NCI-H1694 (cell line): ENCODE measurements at regions not wholly inside any gene's neighbourhood (a gene's known extent, or its start where the extent isn't known, plus 50 kb on each side); places are given as distances from the start of the nearest gene placed in this dataset.

Experiments
- DNase-seq: peaks from one replicate; lab custom pipeline; 2025; lab: John Stamatoyannopoulos, UW

GRCh38 chr18:45527891-45528290 lies 87.4 kb upstream of the SLC14A2 start:
- no peak for DNase-seq

GRCh38 chr18:45528712-45529336 lies 86.5 kb upstream of the SLC14A2 start:
- DNase-seq, result no peak

GRCh38 chr18:45538444-45538843 lies 76.8 kb upstream of the SLC14A2 start:
- DNase-seq, result no peak

- DNase-seq, result no peak
Observed at GRCh38 chr18:45539491-45539891, 75.8 kb upstream of the SLC14A2 start.

GRCh38 chr18:45540125-45540524 lies 75.2 kb upstream of the SLC14A2 start:
- DNase-seq, result no peak

- DNase-seq, result no peak
Observed at GRCh38 chr18:45541421-45541820, 73.9 kb upstream of the SLC14A2 start.

- DNase-seq, result no peak
Observed at GRCh38 chr18:45542043-45542442, 73.2 kb upstream of the SLC14A2 start.

- DNase-seq, result no peak
Observed at GRCh38 chr18:45547910-45548309, 67.4 kb upstream of the SLC14A2 start.

GRCh38 chr18:45548614-45549013 lies 66.7 kb upstream of the SLC14A2 start:
- DNase-seq, result no peak

- no peak for DNase-seq
Observed at GRCh38 chr18:45549290-45549689, 66.0 kb upstream of the SLC14A2 start.

- DNase-seq, result no peak
Observed at GRCh38 chr18:45551142-45551815, 64.0 kb upstream of the SLC14A2 start.

GRCh38 chr18:45553723-45554388 lies 61.4 kb upstream of the SLC14A2 start:
- no peak for DNase-seq

GRCh38 chr18:45554389-45554737 lies 60.9 kb upstream of the SLC14A2 start:
- DNase-seq, result no peak

- DNase-seq, result no peak
Observed at GRCh38 chr18:45556222-45556621, 59.1 kb upstream of the SLC14A2 start.

GRCh38 chr18:45557287-45557686 lies 58.0 kb upstream of the SLC14A2 start:
- no peak for DNase-seq

GRCh38 chr18:45557779-45558178 lies 57.5 kb upstream of the SLC14A2 start:
- no peak for DNase-seq

GRCh38 chr18:45559258-45559657 lies 56.0 kb upstream of the SLC14A2 start:
- no peak for DNase-seq

- DNase-seq, result no peak
Observed at GRCh38 chr18:45560870-45561269, 54.4 kb upstream of the SLC14A2 start.

GRCh38 chr18:45562567-45563479 lies 52.5 kb upstream of the SLC14A2 start:
- DNase-seq, result no peak

GRCh38 chr18:45565280-45565970 lies 49.9 kb upstream of the SLC14A2 start:
- no peak for DNase-seq
